ENCODE measurements at regions not wholly inside any gene's neighbourhood (a gene's known extent, or its start where the extent isn't known, plus 50 kb on each side); places are given as distances from the start of the nearest gene placed in this dataset.

DNA sequence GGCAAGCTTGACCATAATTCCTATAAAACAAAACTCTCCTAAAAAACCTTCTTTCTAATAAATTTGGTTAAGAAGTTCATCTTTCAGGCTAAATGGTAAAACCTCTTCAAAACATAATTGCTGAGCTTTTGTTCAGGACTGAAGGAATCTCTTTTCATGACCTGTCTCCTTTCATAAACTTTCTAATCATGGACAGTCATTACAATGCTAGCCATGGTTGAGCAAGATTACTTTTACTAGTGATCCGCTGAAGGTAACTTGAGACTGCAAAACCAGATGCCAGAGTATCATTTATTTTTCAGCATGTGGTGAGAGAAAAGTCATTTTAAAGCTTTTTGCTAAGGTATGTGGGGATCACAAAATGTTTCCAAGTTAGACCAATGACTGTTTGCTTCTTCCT is 186.4 kb upstream of the RHOBTB1 start:
- intact Hi-C loops (cut with DNase I): no loop called here
- Histone ChIP-seq H3K27me3 (ENCODE audit: control insufficient read depth, insufficient read depth, low read length) (no peaks in the 10 kb centered on the region), H3K9me3 (ENCODE audit: control insufficient read depth in 2 of 3, insufficient read depth in 1 of 3, low read length in 3 of 3) (peaks cover 0 to 5% (median 0%) of the 10 kb centered on the region in 3 donors), H3K4me3 (ENCODE audit: low read length in 3 of 3) (no peak overlapping the region), H3K9ac (ENCODE audit: low read length in 3 of 3) (no peak overlapping the region), H3K27ac (ENCODE audit: low read depth in 2 of 2, low read length in 2 of 2) (no peak overlapping the region), H3K36me3 (ENCODE audit: control insufficient read depth in 2 of 3, insufficient read depth in 3 of 3, low read length in 3 of 3) (no peaks in the 10 kb centered on the region), H3K4me1 (ENCODE audit: control insufficient read depth in 2 of 3, insufficient read depth in 2 of 3, low read depth in 1 of 3, low read length in 3 of 3) (no peaks in the 10 kb centered on the region)
- peak in 2 of 5 donors; percentile 25 to 46 for DNase-seq
- FAIRE-seq: no peak
- TF ChIP-seq, protein P1, sequence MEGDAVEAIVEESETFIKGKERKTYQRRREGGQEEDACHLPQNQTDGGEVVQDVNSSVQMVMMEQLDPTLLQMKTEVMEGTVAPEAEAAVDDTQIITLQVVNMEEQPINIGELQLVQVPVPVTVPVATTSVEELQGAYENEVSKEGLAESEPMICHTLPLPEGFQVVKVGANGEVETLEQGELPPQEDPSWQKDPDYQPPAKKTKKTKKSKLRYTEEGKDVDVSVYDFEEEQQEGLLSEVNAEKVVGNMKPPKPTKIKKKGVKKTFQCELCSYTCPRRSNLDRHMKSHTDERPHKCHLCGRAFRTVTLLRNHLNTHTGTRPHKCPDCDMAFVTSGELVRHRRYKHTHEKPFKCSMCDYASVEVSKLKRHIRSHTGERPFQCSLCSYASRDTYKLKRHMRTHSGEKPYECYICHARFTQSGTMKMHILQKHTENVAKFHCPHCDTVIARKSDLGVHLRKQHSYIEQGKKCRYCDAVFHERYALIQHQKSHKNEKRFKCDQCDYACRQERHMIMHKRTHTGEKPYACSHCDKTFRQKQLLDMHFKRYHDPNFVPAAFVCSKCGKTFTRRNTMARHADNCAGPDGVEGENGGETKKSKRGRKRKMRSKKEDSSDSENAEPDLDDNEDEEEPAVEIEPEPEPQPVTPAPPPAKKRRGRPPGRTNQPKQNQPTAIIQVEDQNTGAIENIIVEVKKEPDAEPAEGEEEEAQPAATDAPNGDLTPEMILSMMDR (IDR thresholded peaks at IDR 0.05; ENCODE audit: borderline replicate concordance, extremely low read depth, insufficient read depth): no peak

DNA sequence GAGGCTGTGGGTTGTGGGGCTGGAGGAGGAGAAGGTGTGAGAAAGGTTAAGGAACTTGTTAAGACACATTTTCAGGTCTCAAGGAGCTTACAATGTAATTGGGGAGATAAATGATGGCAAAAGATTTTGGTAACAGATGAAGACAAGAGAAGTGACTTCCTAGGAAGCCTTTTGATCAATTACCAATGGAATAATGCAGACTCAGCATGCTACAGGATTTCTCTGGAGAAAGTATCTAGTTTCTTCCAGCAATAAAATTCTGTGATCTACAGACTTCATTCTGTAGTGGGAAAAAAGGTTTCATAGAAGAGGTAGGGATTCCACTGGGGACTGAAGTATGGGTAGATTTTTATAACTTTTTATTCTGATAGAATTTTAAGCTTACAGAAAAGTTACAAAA is 184.2 kb upstream of the RHOBTB1 start:
- Histone ChIP-seq H3K4me1 (ENCODE audit: control insufficient read depth in 2 of 3, insufficient read depth in 2 of 3, low read depth in 1 of 3, low read length in 3 of 3) (no peaks in the 10 kb centered on the region), H3K9ac (ENCODE audit: low read length in 3 of 3) (no peak overlapping the region), H3K27me3 (ENCODE audit: control insufficient read depth, insufficient read depth, low read length) (no peaks in the 10 kb centered on the region), H3K27ac (ENCODE audit: low read depth in 2 of 2, low read length in 2 of 2) (no peak overlapping the region), H3K4me3 (ENCODE audit: low read length in 3 of 3) (no peak overlapping the region), H3K36me3 (ENCODE audit: control insufficient read depth in 2 of 3, insufficient read depth in 3 of 3, low read length in 3 of 3) (no peaks in the 10 kb centered on the region), H3K9me3 (ENCODE audit: control insufficient read depth in 2 of 3, insufficient read depth in 1 of 3, low read length in 3 of 3) (no peaks in the 10 kb centered on the region)
- DNase-seq (no peak), FAIRE-seq (no peak)
- intact Hi-C loops (cut with DNase I): no loop called here
- TF ChIP-seq, protein P1 (IDR thresholded peaks at IDR 0.05; ENCODE audit: borderline replicate concordance, extremely low read depth, insufficient read depth): no peak

DNA sequence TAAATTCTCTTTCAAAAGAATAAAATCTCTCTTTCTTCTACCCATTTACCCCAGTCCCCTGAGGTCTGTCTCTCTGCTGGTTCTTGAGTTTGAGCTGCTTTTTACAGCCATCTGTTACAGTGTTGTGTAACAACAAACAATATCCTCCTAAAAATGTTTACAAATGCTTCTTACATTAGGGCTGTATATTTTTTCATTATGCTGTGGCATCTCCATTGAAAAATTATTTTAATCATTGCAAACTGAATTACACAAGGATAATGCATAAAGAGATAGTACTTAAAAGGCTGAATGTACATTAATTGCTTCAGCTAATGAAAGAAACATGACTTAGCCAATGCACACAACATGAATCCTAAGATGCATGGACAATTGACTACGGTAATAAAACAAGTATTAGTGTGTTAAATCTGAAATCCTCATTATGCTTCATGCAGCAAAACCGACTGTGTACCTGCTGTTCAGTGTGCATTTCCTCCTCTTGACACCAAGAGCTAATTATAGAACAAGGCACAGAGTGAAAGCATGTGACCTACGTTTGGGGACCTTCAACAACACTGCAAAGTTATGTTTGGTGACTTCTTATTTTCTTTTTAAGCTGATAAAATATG is 181.7 kb upstream of the RHOBTB1 start:
- Histone ChIP-seq H3K4me3 (ENCODE audit: low read length in 3 of 3) (peak overlapping the region in 1 of 3 donors; percentile 26), H3K27me3 (ENCODE audit: control insufficient read depth, insufficient read depth, low read length) (no peaks in the 10 kb centered on the region), H3K27ac (ENCODE audit: low read depth in 2 of 2, low read length in 2 of 2) (no peak overlapping the region), H3K9me3 (ENCODE audit: control insufficient read depth in 2 of 3, insufficient read depth in 1 of 3, low read length in 3 of 3) (no peaks in the 10 kb centered on the region), H3K4me1 (ENCODE audit: control insufficient read depth in 2 of 3, insufficient read depth in 2 of 3, low read depth in 1 of 3, low read length in 3 of 3) (no peaks in the 10 kb centered on the region), H3K36me3 (ENCODE audit: control insufficient read depth in 2 of 3, insufficient read depth in 3 of 3, low read length in 3 of 3) (no peaks in the 10 kb centered on the region), H3K9ac (ENCODE audit: low read length in 3 of 3) (no peak overlapping the region)
- DNase-seq: no peak
- FAIRE-seq: no peak
- TF ChIP-seq, protein P1 (IDR thresholded peaks at IDR 0.05; ENCODE audit: borderline replicate concordance, extremely low read depth, insufficient read depth): no peak
- intact Hi-C loops (cut with DNase I): no loop called here

Measured in kidney (tissue), 13 donors.